Natural killer cell (primary cell): ENCODE measurements at regions not wholly inside any gene's neighbourhood (a gene's known extent, or its start where the extent isn't known, plus 50 kb on each side); places are given as distances from the start of the nearest gene placed in this dataset.

Experiments used
- ATAC-seq, 3 donors: fragments of 150-1000 bp in 2 of 3; fragments of 200-7000 bp in 1 of 3; cut with Tn5 transposase; 1 replicate in 1 of 3; 2 replicates in 2 of 3; pipeline ENCODE4 v1.10.0; 2021; ENCODE audit warnings: mild to moderate bottlenecking in 2 of 3, moderate library complexity in 2 of 3
- DNase-seq, 2 donors: peaks; one replicate each; pipeline versions ENCODE4 v3.0.0 to v3.0.0-alpha.2; 2013 to 2021; ENCODE audit warnings: mixed read lengths in 1 of 2
- H3K27ac ChIP-seq: one replicate; pipeline ENCODE4 v1.5.1; 2013; ENCODE audit warnings: mild to moderate bottlenecking, low read length
- H3K27me3 ChIP-seq: one replicate; pipeline ENCODE4 v1.6.1; 2013; ENCODE audit warnings: low read length; ENCODE audit not compliant: control insufficient read depth, insufficient read depth
- H3K36me3 ChIP-seq: one replicate; pipeline ENCODE4 v1.6.1; 2013; ENCODE audit warnings: low read length; ENCODE audit not compliant: control insufficient read depth, insufficient read depth
- H3K4me1 ChIP-seq: one replicate; pipeline ENCODE4 v1.6.1; 2013; ENCODE audit warnings: low read length; ENCODE audit not compliant: control insufficient read depth, insufficient read depth
- H3K4me3 ChIP-seq: one replicate; pipeline ENCODE4 v1.5.1; 2013; ENCODE audit warnings: low read length
- H3K9me3 ChIP-seq: one replicate; pipeline ENCODE4 v1.6.1; 2013; ENCODE audit warnings: low read length; ENCODE audit not compliant: control insufficient read depth, insufficient read depth
- H3K27ac Mint-ChIP-seq, 2 donors: one replicate each; pipeline ENCODE4 v1.8.0; 2022; ENCODE audit warnings: mild to moderate bottlenecking in 2 of 2, mixed read lengths in 2 of 2, moderate library complexity in 1 of 2
- H3K27me3 Mint-ChIP-seq, 2 donors: one replicate each; pipeline ENCODE4 v1.8.0; 2022; ENCODE audit warnings: low read depth in 2 of 2, mixed read lengths in 2 of 2
- H3K36me3 Mint-ChIP-seq: one replicate; pipeline ENCODE4 v1.8.0; 2022; ENCODE audit warnings: mixed read lengths
- H3K4me1 Mint-ChIP-seq, 2 donors: one replicate each; pipeline ENCODE4 v1.8.0; 2022; ENCODE audit warnings: mixed read lengths in 2 of 2
- H3K4me3 Mint-ChIP-seq: one replicate; pipeline ENCODE4 v1.8.0; 2022; ENCODE audit warnings: mild to moderate bottlenecking, moderate library complexity, mixed read lengths
- H3K9me3 Mint-ChIP-seq, 2 donors: one replicate each; pipeline ENCODE4 v1.8.0; 2022; ENCODE audit warnings: mixed read lengths in 2 of 2
- WGBS: methylation state at CpG from one replicate; pipeline ENCODE4 v1.1.7; 2013; ENCODE audit warnings: missing lambda C conversion rate; ENCODE audit not compliant: insufficient coverage; 5-methylcytosine and 5-hydroxymethylcytosine counted together
- intact Hi-C: fragments of 100-400 bp; cut with micrococcal nuclease; formaldehyde crosslinking; loops from one replicate; pipeline ENCODE4 v1.14.2; 2022
- TF ChIP-seq, protein P1 (sequence below): fragments of 200-600 bp; IDR thresholded peaks from one replicate; pipeline ENCODE4 v1.8.0; 2022; ENCODE audit warnings: antibody characterized with exemption

DNA sequence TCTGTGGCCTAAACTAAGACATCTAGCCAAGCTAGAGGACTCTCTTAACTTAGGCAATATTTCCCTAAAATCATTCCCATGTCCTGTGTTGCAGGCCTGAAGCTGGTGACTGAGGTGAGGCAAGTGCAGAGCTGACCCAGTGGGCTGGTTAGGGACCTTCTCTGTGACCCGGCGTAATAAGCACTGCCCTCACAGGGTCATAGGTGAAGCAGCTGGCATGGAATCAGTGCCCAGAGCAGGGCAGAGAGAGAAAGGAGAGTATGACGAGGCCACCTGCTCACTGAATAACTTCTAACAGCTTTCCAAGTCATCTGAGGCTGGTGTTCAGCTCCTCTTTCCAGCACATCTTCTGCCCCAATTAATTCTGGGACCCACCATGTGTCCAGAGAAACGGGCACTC lies 197.0 kb downstream of the ANAPC1 start:
- DNase-seq (no peak), ATAC-seq (no peak)
- Histone ChIP-seq H3K27me3 (no peaks in the 10 kb centered on the region), H3K36me3 (no peaks in the 10 kb centered on the region), H3K27ac (no peak overlapping the region), H3K4me1 (no peaks in the 10 kb centered on the region), H3K4me3 (no peak overlapping the region), H3K9me3 (no peaks in the 10 kb centered on the region)
- no peaks in the 10 kb centered on the region for H3K4me1 Mint-ChIP-seq
- TF ChIP-seq, protein P1, sequence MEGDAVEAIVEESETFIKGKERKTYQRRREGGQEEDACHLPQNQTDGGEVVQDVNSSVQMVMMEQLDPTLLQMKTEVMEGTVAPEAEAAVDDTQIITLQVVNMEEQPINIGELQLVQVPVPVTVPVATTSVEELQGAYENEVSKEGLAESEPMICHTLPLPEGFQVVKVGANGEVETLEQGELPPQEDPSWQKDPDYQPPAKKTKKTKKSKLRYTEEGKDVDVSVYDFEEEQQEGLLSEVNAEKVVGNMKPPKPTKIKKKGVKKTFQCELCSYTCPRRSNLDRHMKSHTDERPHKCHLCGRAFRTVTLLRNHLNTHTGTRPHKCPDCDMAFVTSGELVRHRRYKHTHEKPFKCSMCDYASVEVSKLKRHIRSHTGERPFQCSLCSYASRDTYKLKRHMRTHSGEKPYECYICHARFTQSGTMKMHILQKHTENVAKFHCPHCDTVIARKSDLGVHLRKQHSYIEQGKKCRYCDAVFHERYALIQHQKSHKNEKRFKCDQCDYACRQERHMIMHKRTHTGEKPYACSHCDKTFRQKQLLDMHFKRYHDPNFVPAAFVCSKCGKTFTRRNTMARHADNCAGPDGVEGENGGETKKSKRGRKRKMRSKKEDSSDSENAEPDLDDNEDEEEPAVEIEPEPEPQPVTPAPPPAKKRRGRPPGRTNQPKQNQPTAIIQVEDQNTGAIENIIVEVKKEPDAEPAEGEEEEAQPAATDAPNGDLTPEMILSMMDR: no peak
- no peaks in the 10 kb centered on the region for H3K36me3 Mint-ChIP-seq
- no peak overlapping the region for H3K4me3 Mint-ChIP-seq
- intact Hi-C loops: no loop called here
- 93% methylated on average over 3 of the region's 4 CpGs for WGBS
- no peaks in the 10 kb centered on the region for H3K9me3 Mint-ChIP-seq
- H3K27me3 Mint-ChIP-seq: peaks cover 0 to 4% of the 10 kb centered on the region in 2 donors
- no peak overlapping the region for H3K27ac Mint-ChIP-seq

DNA sequence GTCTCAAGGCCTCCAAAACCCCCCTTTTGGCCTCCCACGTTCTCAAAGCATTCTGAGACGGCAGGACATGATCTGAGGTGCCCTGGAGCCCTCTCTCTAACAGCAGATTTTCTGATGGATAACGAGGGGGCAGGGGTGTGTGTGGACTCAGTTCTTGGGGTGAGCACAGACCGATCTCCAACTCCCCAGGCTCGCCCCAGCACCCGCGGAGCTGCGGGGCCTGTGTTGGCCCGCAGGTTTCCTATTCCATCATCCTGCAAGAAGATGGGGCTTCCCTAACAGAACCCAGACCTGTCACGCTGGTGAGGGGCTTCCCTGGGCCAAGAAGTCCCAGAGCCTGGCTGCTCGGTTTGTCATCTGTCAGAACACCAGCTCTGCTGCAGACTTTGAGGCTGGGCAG lies 196.1 kb downstream of the ANAPC1 start:
- Mint-ChIP-seq H3K4me3 (no peak overlapping the region), H3K27ac (no peak overlapping the region), H3K9me3 (no peaks in the 10 kb centered on the region), H3K27me3 (peaks cover 0 to 4% of the 10 kb centered on the region in 2 donors), H3K36me3 (no peaks in the 10 kb centered on the region), H3K4me1 (peaks cover 0 to 4% of the 10 kb centered on the region in 2 donors)
- no peaks in the 10 kb centered on the region for H3K4me1 ChIP-seq
- intact Hi-C loops: no loop called here
- TF ChIP-seq, protein P1: no peak
- 86% methylated on average over 11 of the region's 11 CpGs for WGBS
- no peaks in the 10 kb centered on the region for H3K36me3 ChIP-seq
- H3K9me3 ChIP-seq: no peaks in the 10 kb centered on the region
- no peak overlapping the region for H3K4me3 ChIP-seq
- ATAC-seq (no peak), DNase-seq (no peak)
- H3K27ac ChIP-seq: no peak overlapping the region
- no peaks in the 10 kb centered on the region for H3K27me3 ChIP-seq

DNA sequence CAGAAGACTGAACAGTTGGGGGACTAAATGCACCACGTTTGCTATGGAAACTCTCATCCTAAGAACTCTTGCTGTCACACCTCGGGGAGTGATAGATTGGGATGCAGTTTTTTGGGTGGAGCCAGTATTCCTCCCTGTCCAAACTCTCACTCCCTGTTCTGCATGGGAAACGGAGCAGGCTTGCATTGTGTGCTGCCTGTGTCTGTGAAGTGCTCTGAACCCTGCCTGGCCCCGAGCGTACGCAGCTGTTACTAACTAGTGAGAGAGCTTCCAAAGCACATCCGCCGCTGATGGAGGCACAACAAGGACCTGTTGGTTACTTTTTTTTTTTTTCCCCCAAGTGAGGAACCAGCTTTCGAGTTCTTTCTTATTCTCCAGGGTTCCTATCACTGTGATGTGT lies 195.5 kb downstream of the ANAPC1 start:
- no peak overlapping the region for H3K27ac Mint-ChIP-seq
- H3K4me3 Mint-ChIP-seq: no peak overlapping the region
- intact Hi-C loops: no loop called here
- no peaks in the 10 kb centered on the region for H3K36me3 ChIP-seq
- peaks cover 0 to 4% of the 10 kb centered on the region in 2 donors for H3K4me1 Mint-ChIP-seq
- 92% methylated on average over 8 of the region's 9 CpGs for WGBS
- peaks cover 0 to 4% of the 10 kb centered on the region in 2 donors for H3K27me3 Mint-ChIP-seq
- TF ChIP-seq, protein P1: no peak
- H3K27me3 ChIP-seq: no peaks in the 10 kb centered on the region
- no peaks in the 10 kb centered on the region for H3K9me3 Mint-ChIP-seq
- ATAC-seq (no peak), DNase-seq (no peak)
- H3K27ac ChIP-seq: no peak overlapping the region
- H3K4me1 ChIP-seq: no peaks in the 10 kb centered on the region
- H3K36me3 Mint-ChIP-seq: no peaks in the 10 kb centered on the region
- no peak overlapping the region for H3K4me3 ChIP-seq
- no peaks in the 10 kb centered on the region for H3K9me3 ChIP-seq

DNA sequence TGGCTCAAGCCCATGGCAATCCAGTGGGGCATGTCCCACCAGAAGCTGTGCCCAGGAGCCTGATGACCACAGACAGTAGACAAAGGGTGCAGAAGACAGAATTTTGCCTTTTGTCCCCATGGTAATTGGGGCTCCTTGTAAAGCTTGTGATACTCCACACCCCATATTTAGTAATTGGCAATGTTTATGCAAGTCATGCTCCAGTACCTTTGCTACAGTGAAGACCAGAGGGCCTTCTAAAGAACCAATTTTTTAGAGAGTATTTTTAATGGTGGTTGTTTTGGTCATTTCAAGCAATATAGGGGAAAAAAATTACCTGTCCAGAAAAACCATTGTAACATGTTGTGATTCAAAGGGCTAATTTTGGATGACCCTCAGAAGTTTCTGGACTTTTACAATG lies 194.8 kb downstream of the ANAPC1 start:
- H3K9me3 Mint-ChIP-seq: no peaks in the 10 kb centered on the region
- Histone ChIP-seq H3K27me3 (no peaks in the 10 kb centered on the region), H3K4me1 (no peaks in the 10 kb centered on the region), H3K36me3 (no peaks in the 10 kb centered on the region), H3K9me3 (no peaks in the 10 kb centered on the region), H3K27ac (no peak overlapping the region), H3K4me3 (no peak overlapping the region)
- ATAC-seq: no peak
- H3K4me3 Mint-ChIP-seq: no peak overlapping the region
- DNase-seq: no peak
- no peak overlapping the region for H3K27ac Mint-ChIP-seq
- TF ChIP-seq, protein P1: no peak
- H3K4me1 Mint-ChIP-seq: peaks cover 0 to 4% of the 10 kb centered on the region in 2 donors
- no peaks in the 10 kb centered on the region for H3K36me3 Mint-ChIP-seq
- peaks cover 0 to 6% of the 10 kb centered on the region in 2 donors for H3K27me3 Mint-ChIP-seq
- intact Hi-C loops: no loop called here
